ENCODE measurements at regions not wholly inside any gene's neighbourhood (a gene's known extent, or its start where the extent isn't known, plus 50 kb on each side); places are given as distances from the start of the nearest gene placed in this dataset.

- TF ChIP-seq CTCF (IDR thresholded peaks at IDR 0.05; ENCODE audit: insufficient read depth, low read depth, low read length) (no peak), EZH2 (IDR thresholded peaks at IDR 0.05; ENCODE audit: insufficient read depth, low read length) (no peak)
Measured at GRCh38 chrX:16458208-16458607, 191.8 kb upstream of the S100G start.

Measured in astrocyte (in vitro differentiated cells and primary cell).